Posterior cingulate gyrus (tissue), 11 donors: ENCODE measurements at regions not wholly inside any gene's neighbourhood (a gene's known extent, or its start where the extent isn't known, plus 50 kb on each side); places are given as distances from the start of the nearest gene placed in this dataset.

ENCODE experiments used
- DNase-seq, 10 donors: peaks; one replicate each; pipeline versions ENCODE4 v3.0.0 to v3.0.0-alpha.2; 2020 to 2021; ENCODE audit warnings: mixed read lengths in 3 of 10
- intact Hi-C: fragments of 100-400 bp; cut with DNase I; formaldehyde crosslinking; loops from one replicate; pipeline ENCODE4 v1.15.1; 2023

DNA sequence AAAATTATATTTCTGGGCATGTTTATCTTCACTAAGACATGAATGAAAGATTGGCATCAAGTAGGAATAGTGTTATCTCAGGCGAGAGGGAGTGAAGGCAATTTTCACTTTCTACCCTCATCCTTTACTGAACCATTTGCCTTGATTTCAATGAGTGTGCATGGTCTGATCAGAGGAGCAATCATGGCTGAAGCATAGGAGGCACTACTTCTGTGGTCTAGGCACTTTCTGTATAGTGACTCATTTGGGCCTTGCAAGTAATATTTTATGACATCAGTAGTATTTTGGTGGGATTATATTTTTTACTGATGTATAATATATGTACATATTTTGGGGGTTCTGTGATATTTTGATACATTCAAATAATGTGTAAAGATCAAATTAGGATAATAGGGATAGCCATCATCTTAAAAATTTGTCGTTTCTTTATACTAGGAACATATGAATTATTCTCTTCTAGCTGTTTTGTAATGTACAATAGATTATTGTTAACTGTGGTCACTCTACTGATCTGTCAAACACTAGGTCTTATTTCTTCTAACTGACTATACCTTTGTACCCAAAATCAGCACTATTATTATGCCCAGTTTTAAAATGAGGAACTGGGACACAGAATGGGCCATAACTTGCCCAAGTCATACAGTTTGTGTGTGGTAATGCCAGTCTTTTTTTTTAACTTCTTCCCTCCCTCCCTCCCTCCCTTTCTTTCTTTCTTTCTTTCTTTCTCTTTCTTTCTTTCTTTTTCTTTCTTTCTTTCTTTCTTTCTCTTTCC, 101.9 kb downstream of the RAB11FIP2 start:
- intact Hi-C loops = no loop called here
- DNase-seq = no peak

- no peak for DNase-seq
- intact Hi-C loops = no loop called here
Measured at GRCh38 chr10:117945651-117946050, 101.1 kb downstream of the RAB11FIP2 start.

- intact Hi-C loops = no loop called here
Measured at GRCh38 chr10:117946525-117947070, 100.1 kb downstream of the RAB11FIP2 start.

GRCh38 chr10:117948493-117948892, 98.2 kb downstream of the RAB11FIP2 start:
- DNase-seq = no peak
- intact Hi-C loops = no loop called here

More at GRCh38 chr10:117946525-117947070, 100.1 kb downstream of the RAB11FIP2 start:
- DNase-seq = no peak

GRCh38 chr10:117950408-117950807, 96.3 kb downstream of the RAB11FIP2 start:
- intact Hi-C loops = no loop called here
- no peak for DNase-seq
